H1 (cell line): ENCODE measurements at regions not wholly inside any gene's neighbourhood (a gene's known extent, or its start where the extent isn't known, plus 50 kb on each side); places are given as distances from the start of the nearest gene placed in this dataset.

Experiments
- CTCF ChIA-PET: fragments of 300-600 bp; sonication (Branson Sonifier 250); formaldehyde crosslinking; loops from one replicate; lab custom pipeline; 2021; ENCODE audit not compliant: partially characterized antibody; lab: Charles Lee
- POLR2A ChIA-PET: fragments of 300-600 bp; sonication (Branson Sonifier 250); formaldehyde crosslinking; loops from one replicate; lab custom pipeline; 2021; ENCODE audit warnings: inconsistent platforms; ENCODE audit not compliant: partially characterized antibody; lab: Charles Lee
- DNase-seq, 2 experiments: peaks; one replicate each; pipeline versions ENCODE4 v3.0.0 to v3.0.0-alpha.2; 2010 to 2022; ENCODE audit warnings: low spot score in 2 of 2, low read depth in 1 of 2, mixed read lengths in 1 of 2
- FAIRE-seq: peaks from 2 replicates; lab custom pipeline; 2011; peaks lifted over from hg19 to GRCh38; lab: Jason Lieb, UNC
- H2AFZ ChIP-seq: 2 replicates; pipeline ENCODE4 v1.8.1; 2012; ENCODE audit warnings: low read length, inconsistent platforms
- H2AK5ac ChIP-seq: 2 replicates; pipeline ENCODE4 v1.6.1; 2013; ENCODE audit warnings: low read depth, low read length
- H2BK120ac ChIP-seq: replicated peaks from 2 replicates; pipeline ENCODE3; 2013; ENCODE audit warnings: low read depth, low read length, inconsistent platforms
- H2BK12ac ChIP-seq: 2 replicates; pipeline ENCODE4 v1.6.1; 2013; ENCODE audit warnings: low read depth, low read length
- H2BK15ac ChIP-seq: 2 replicates; pipeline ENCODE4 v1.6.1; 2013; ENCODE audit warnings: low read length
- H2BK20ac ChIP-seq: 2 replicates; pipeline ENCODE4 v1.6.1; 2013; ENCODE audit warnings: low read length
- H2BK5ac ChIP-seq: 2 replicates; pipeline ENCODE4 v1.6.1; 2013; ENCODE audit warnings: low read depth, low read length
- H3K14ac ChIP-seq: 2 replicates; pipeline ENCODE4 v1.6.1; 2013; ENCODE audit warnings: inconsistent platforms; ENCODE audit not compliant: insufficient read length
- H3K18ac ChIP-seq: 2 replicates; pipeline ENCODE4 v1.6.1; 2013; ENCODE audit warnings: low read length; ENCODE audit errors: extremely low read depth
- H3K23ac ChIP-seq: 2 replicates; pipeline ENCODE4 v1.6.1; 2013; ENCODE audit warnings: inconsistent platforms; ENCODE audit not compliant: insufficient read length
- H3K23me2 ChIP-seq: 2 replicates; pipeline ENCODE4 v1.6.1; 2013; ENCODE audit warnings: low read depth, low read length
- H3K27ac ChIP-seq: 2 replicates; pipeline ENCODE4 v1.6.1; 2011; ENCODE audit warnings: low read depth, low read length, inconsistent platforms
- H3K27me3 ChIP-seq, 4 experiments: replicated peaks in 1 of 4; 1 replicate in 1 of 4; 2 replicates in 3 of 4; pipeline versions ENCODE4 v1.6.1 to v1.8.1; 2011 to 2013; ENCODE audit warnings: low read length in 3 of 4, mild to moderate bottlenecking in 3 of 4, inconsistent platforms in 2 of 4, mixed read lengths in 2 of 4, moderate library complexity in 1 of 4; ENCODE audit not compliant: control insufficient read depth in 3 of 4, insufficient read depth in 3 of 4; ENCODE audit errors: extremely low read depth in 1 of 4
- H3K36me3 ChIP-seq, 4 experiments: 2 replicates each; pipeline versions ENCODE4 v1.6.1 to v1.8.1; 2011 to 2013; ENCODE audit warnings: mild to moderate bottlenecking in 4 of 4, low read length in 3 of 4, moderate library complexity in 2 of 4, control low read depth in 1 of 4, inconsistent platforms in 1 of 4; ENCODE audit not compliant: insufficient read depth in 4 of 4, control insufficient read depth in 2 of 4
- H3K4ac ChIP-seq: replicated peaks from 2 replicates; pipeline ENCODE3; 2013; ENCODE audit warnings: low read length, low read depth, mixed read lengths, inconsistent platforms; ENCODE audit not compliant: insufficient read length
- H3K4me1 ChIP-seq, 4 experiments: replicated peaks in 1 of 4; 1 replicate in 1 of 4; 2 replicates in 3 of 4; pipeline versions ENCODE4 v1.6.1 to v1.8.1; 2011 to 2013; ENCODE audit warnings: low read length in 3 of 4, inconsistent platforms in 2 of 4, mixed read lengths in 1 of 4; ENCODE audit not compliant: insufficient read depth in 4 of 4, control insufficient read depth in 3 of 4
- H3K4me2 ChIP-seq, 2 experiments: 2 replicates each; pipeline versions ENCODE4 v1.6.1 to v1.8.1; 2011 to 2013; ENCODE audit warnings: low read depth in 2 of 2, low read length in 2 of 2, control low read depth in 1 of 2, inconsistent platforms in 1 of 2, mild to moderate bottlenecking in 1 of 2; ENCODE audit not compliant: insufficient read depth in 1 of 2
- H3K4me3 ChIP-seq, 4 experiments: fragments of 200-600, 300-600 bp in 1 of 4; sonication (generic), shearing (Covaris generic), sonication (Bioruptor Twin) in 1 of 4; 2 replicates each; pipeline versions ENCODE4 v1.5.1 to v1.8.1; 2011 to 2016; ENCODE audit warnings: low read length in 4 of 4, low read depth in 3 of 4, control low read depth in 2 of 4, inconsistent platforms in 2 of 4, mild to moderate bottlenecking in 2 of 4, mixed read lengths in 1 of 4, moderate library complexity in 1 of 4; ENCODE audit not compliant: insufficient read depth in 2 of 4; ENCODE audit errors: extremely low read depth in 1 of 4
- H3K56ac ChIP-seq: replicated peaks from 2 replicates; pipeline ENCODE3; 2013; ENCODE audit warnings: low read depth, mild to moderate bottlenecking, mixed read lengths, low read length, inconsistent platforms; ENCODE audit not compliant: insufficient read length
- H3K79me1 ChIP-seq: 2 replicates; pipeline ENCODE4 v1.6.1; 2013; ENCODE audit warnings: low read depth, low read length, control low read depth
- H3K79me2 ChIP-seq, 2 experiments: 2 replicates each; pipeline versions ENCODE4 v1.6.1 to v1.8.1; 2012 to 2013; ENCODE audit warnings: low read length in 2 of 2, mild to moderate bottlenecking in 2 of 2, inconsistent platforms in 1 of 2; ENCODE audit not compliant: insufficient read depth in 2 of 2, control insufficient read depth in 1 of 2
- H3K9ac ChIP-seq, 4 experiments: replicated peaks in 1 of 4; 1 replicate in 1 of 4; 2 replicates in 3 of 4; pipeline versions ENCODE4 v1.6.1 to v1.8.1; 2011 to 2013; ENCODE audit warnings: low read depth in 3 of 4, low read length in 3 of 4, control low read depth in 2 of 4, mild to moderate bottlenecking in 2 of 4, moderate library complexity in 2 of 4, inconsistent platforms in 1 of 4; ENCODE audit errors: extremely low read depth in 1 of 4
- H3K9me3 ChIP-seq, 2 experiments: 2 replicates each; pipeline versions ENCODE4 v1.6.1 to v1.8.1; 2012 to 2013; ENCODE audit warnings: mild to moderate bottlenecking in 2 of 2, moderate library complexity in 2 of 2, control low read depth in 1 of 2, inconsistent platforms in 1 of 2, low read depth in 1 of 2, low read length in 1 of 2, mixed read lengths in 1 of 2; ENCODE audit not compliant: insufficient read depth in 2 of 2
- H4K20me1 ChIP-seq, 2 experiments: replicated peaks in 1 of 2; 2 replicates each; pipeline versions ENCODE3 to v1.8.1; 2011 to 2013; ENCODE audit warnings: inconsistent platforms in 2 of 2, low read length in 2 of 2, mild to moderate bottlenecking in 1 of 2; ENCODE audit not compliant: insufficient read depth in 2 of 2, control insufficient read depth in 1 of 2
- H4K5ac ChIP-seq: 2 replicates; pipeline ENCODE4 v1.6.1; 2013; ENCODE audit warnings: low read length, low read depth, mixed read lengths, inconsistent platforms; ENCODE audit not compliant: insufficient read length
- H4K8ac ChIP-seq: 2 replicates; pipeline ENCODE4 v1.8.0; 2013; ENCODE audit warnings: mild to moderate bottlenecking, moderate library complexity, low read length, inconsistent platforms; ENCODE audit not compliant: insufficient read depth; ENCODE audit errors: extremely low read depth
- H4K91ac ChIP-seq: replicated peaks from 2 replicates; pipeline ENCODE3; 2013; ENCODE audit warnings: low read length, mixed read lengths, inconsistent platforms; ENCODE audit not compliant: insufficient read length
- CEBPB ChIP-seq: IDR thresholded peaks from 2 replicates; pipeline ENCODE4 v1.6.1; 2012; ENCODE audit warnings: low read depth, low read length
- CTBP2 ChIP-seq: IDR thresholded peaks from 2 replicates; pipeline ENCODE4 v1.7.0; 2011; ENCODE audit warnings: borderline replicate concordance, mild to moderate bottlenecking, moderate library complexity, mixed read lengths, low read length; ENCODE audit not compliant: insufficient read depth, insufficient read length
- GABPA ChIP-seq: IDR thresholded peaks from 2 replicates; pipeline ENCODE4 v1.6.1; 2011; ENCODE audit warnings: mild to moderate bottlenecking, low read length, moderate library complexity, borderline replicate concordance; ENCODE audit not compliant: insufficient read depth
- KDM5A ChIP-seq: fragments of 200-600 bp; IDR thresholded peaks from 2 replicates; pipeline ENCODE4 v1.7.1; 2012; ENCODE audit warnings: mild to moderate bottlenecking, low read length, inconsistent platforms, mixed read lengths
- NANOG ChIP-seq: IDR thresholded peaks from 2 replicates; pipeline ENCODE4 v1.6.1; 2011; ENCODE audit warnings: low read length, low read depth, mild to moderate bottlenecking, inconsistent platforms; ENCODE audit not compliant: insufficient read depth, poor library complexity, severe bottlenecking
- NRF1 ChIP-seq: IDR thresholded peaks from 2 replicates; pipeline ENCODE4 v1.6.1; 2011; ENCODE audit warnings: mild to moderate bottlenecking, low read depth, low read length, improper control_type of control experiment
- PHF8 ChIP-seq: fragments of 200-600 bp; sonication (generic); conservative IDR thresholded peaks from 2 replicates; pipeline ENCODE4 v1.7.1; 2012; ENCODE audit warnings: low read depth, mild to moderate bottlenecking, inconsistent platforms, low read length, moderate library complexity
- POLR2A ChIP-seq, 2 experiments: IDR thresholded peaks; 1 replicate in 1 of 2; 2 replicates in 1 of 2; pipeline ENCODE4 v1.6.1; 2011; ENCODE audit warnings: low read depth in 2 of 2, low read length in 2 of 2, mild to moderate bottlenecking in 2 of 2; ENCODE audit errors: control extremely low read depth in 1 of 2
- POU5F1 ChIP-seq: IDR thresholded peaks from 2 replicates; pipeline ENCODE4 v1.6.1; 2011; ENCODE audit warnings: low read depth, mild to moderate bottlenecking, low read length, moderate library complexity
- RBBP5 ChIP-seq: IDR thresholded peaks from 2 replicates; pipeline ENCODE4 v1.7.1; 2012; ENCODE audit warnings: low read depth, mild to moderate bottlenecking, inconsistent platforms, low read length, moderate library complexity, borderline replicate concordance
- RFX5 ChIP-seq: IDR thresholded peaks from 2 replicates; pipeline ENCODE4 v1.6.1; 2011; ENCODE audit warnings: low read depth, low read length, improper control_type of control experiment, borderline replicate concordance
- SP1 ChIP-seq: IDR thresholded peaks from 2 replicates; pipeline ENCODE4 v1.6.1; 2011; ENCODE audit warnings: low read depth, low read length
- SP4 ChIP-seq: IDR thresholded peaks from 2 replicates; pipeline ENCODE4 v1.6.1; 2012; ENCODE audit warnings: low read length, inconsistent platforms
- ZNF274 ChIP-seq: IDR thresholded peaks from 2 replicates; pipeline ENCODE4 v1.7.0; 2012; ENCODE audit warnings: low read length, borderline replicate concordance; ENCODE audit errors: extremely low read depth
- WGBS, 2 experiments: shearing (Covaris generic) in 1 of 2; methylation state at CpG; one replicate each; pipeline versions ENCODE4 v1.1.6 to v1.1.7; 2013 to 2015; ENCODE audit warnings: low lambda C conversion rate in 2 of 2, mixed read lengths in 2 of 2, inconsistent platforms in 1 of 2, low coverage in 1 of 2, missing lambda C conversion rate in 1 of 2; ENCODE audit not compliant: insufficient replicate concordance in 2 of 2, insufficient coverage in 1 of 2, insufficient read length in 1 of 2; ENCODE audit errors: extremely low coverage in 1 of 2, missing lambda C conversion rate in 1 of 2; 5-methylcytosine and 5-hydroxymethylcytosine counted together

DNA sequence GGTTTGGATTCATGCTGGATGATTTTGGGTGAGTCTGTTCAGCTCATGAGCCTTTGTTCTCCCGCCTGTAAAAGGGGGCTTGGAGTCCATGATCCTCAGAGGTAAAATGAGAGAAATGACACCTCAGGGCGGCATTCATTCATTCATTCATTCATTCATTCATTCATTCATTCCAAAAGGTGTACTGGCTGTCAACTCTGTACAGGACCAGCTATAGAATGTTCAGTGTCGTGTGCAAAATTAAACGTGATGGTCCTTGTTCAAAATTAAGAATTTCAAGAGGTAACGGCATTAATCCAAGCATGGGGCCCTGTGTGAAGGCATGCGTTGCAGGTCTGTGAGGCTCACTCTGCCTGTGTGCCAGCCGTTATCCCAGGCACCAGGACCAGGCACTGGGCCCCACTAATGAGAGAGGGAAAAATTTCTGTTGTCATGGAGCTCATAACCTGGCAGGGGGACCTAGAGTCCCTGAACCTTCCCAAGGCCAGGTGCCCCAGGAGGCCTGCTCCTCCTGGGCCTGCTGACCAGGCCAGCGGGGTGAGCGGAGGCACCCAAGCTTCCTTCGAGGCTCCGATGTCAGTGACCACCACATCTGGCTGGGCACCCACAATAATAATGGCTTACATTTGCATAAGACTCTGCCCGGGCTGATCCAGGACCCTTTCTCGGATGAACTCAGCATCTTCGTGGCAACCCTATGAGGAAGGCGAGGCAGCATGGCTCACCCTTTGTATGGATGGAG is 53.2 kb downstream of the CEBPB start:
- FAIRE-seq (no peak), DNase-seq (no peak)
- Histone ChIP-seq H3K18ac (no peak overlapping the region), H3K14ac (no peak overlapping the region), H2BK120ac (no peak overlapping the region), H2AK5ac (no peak overlapping the region), H4K8ac (no peak overlapping the region), H4K91ac (no peak overlapping the region), H2BK20ac (no peak overlapping the region), H2AFZ (no peak overlapping the region), H3K27me3 (no peaks in the 10 kb centered on the region; a peak in 1 of 7 replicates), H3K79me1 (no peaks in the 10 kb centered on the region), H2BK12ac (no peak overlapping the region), H3K36me3 (no peaks in the 10 kb centered on the region), H3K9me3 (no peaks in the 10 kb centered on the region), H3K4ac (no peak overlapping the region), H3K9ac (no peak overlapping the region), H3K23me2 (no peaks in the 10 kb centered on the region; the same call in 1 of the 2 replicates), H2BK5ac (no peak overlapping the region), H4K20me1 (no peaks in the 10 kb centered on the region), H2BK15ac (no peak overlapping the region), H3K4me1 (0 out of 7 replicates have a peak, but pooled peaks cover 0 to 2% (median 0%) of the 10 kb centered on the region in 4 experiments), H3K56ac (no peak overlapping the region), H4K5ac (no peak overlapping the region), H3K4me2 (no peak overlapping the region), H3K79me2 (no peaks in the 10 kb centered on the region), H3K27ac (no peak overlapping the region), H3K23ac (no peak overlapping the region), H3K4me3 (no peak overlapping the region)
- 92% methylated on average over 15 of the region's 15 CpGs; no CpG with 5 or more reads in 1 of the 2 experiments for WGBS, 2 experiments
- ChIA-PET CTCF (interaction anchor here (0.9 to 2.0 kb wide), 5 partner anchors 9 to 39 kb away, joined by 3 to 10 read pairs (median 5); no protein-coding TSS in a partner anchor), POLR2A (interaction anchor here (1.5 to 1.6 kb wide), 2 partner anchors 27 to 52 kb away, joined by 3 to 5 read pairs; no protein-coding TSS in a partner anchor)
- TF ChIP-seq CEBPB: no peak
- no peak for TF ChIP-seq RFX5
- TF ChIP-seq KDM5A: no peak
- TF ChIP-seq CTBP2: no peak
- no peak for TF ChIP-seq SP1
- no peak for TF ChIP-seq ZNF274
- no peak for TF ChIP-seq SP4
- no peak for TF ChIP-seq PHF8
- TF ChIP-seq NANOG: no peak
- no peak for TF ChIP-seq NRF1
- no peak for TF ChIP-seq POLR2A (IDR thresholded peaks at IDR 0.05; ENCODE audit: control extremely low read depth in 1 of 2, low read depth in 2 of 2, low read length in 2 of 2)
- TF ChIP-seq POU5F1: no peak
- no peak for TF ChIP-seq RBBP5
- TF ChIP-seq GABPA: no peak
